Transverse colon (tissue), 4 donors: ENCODE measurements at regions not wholly inside any gene's neighbourhood (a gene's known extent, or its start where the extent isn't known, plus 50 kb on each side); places are given as distances from the start of the nearest gene placed in this dataset.

Source experiments
- DNase-seq: peaks from one replicate; pipeline ENCODE4 v3.0.0-alpha.2; 2019
- H3K27ac ChIP-seq, 4 donors: fragments of 200-600 bp; sonication (generic); 2 replicates each; pipeline ENCODE4 v1.5.1; 2016 to 2018; ENCODE audit warnings: inconsistent platforms in 4 of 4
- H3K27me3 ChIP-seq: fragments of 200-600 bp; sonication (generic); 2 replicates; pipeline ENCODE4 v1.5.1; 2017; ENCODE audit warnings: inconsistent platforms
- H3K36me3 ChIP-seq, 4 donors: fragments of 200-600 bp; sonication (generic); 2 replicates each; pipeline ENCODE4 v1.5.1; 2017 to 2019; ENCODE audit warnings: inconsistent platforms in 4 of 4
- H3K4me1 ChIP-seq, 4 donors: fragments of 200-600 bp; sonication (generic); 2 replicates each; pipeline ENCODE4 v1.5.1; 2017 to 2020; ENCODE audit warnings: inconsistent platforms in 4 of 4
- H3K4me3 ChIP-seq, 4 donors: fragments of 200-600 bp; sonication (generic); 1 replicate in 1 of 4; 2 replicates in 3 of 4; pipeline versions ENCODE4 v1.5.1 to v1.6.1; 2017 to 2019; ENCODE audit warnings: inconsistent platforms in 4 of 4
- H3K9me3 ChIP-seq, 2 donors: fragments of 200-600 bp; sonication (generic); 2 replicates each; pipeline ENCODE4 v1.5.1; 2017 to 2019; ENCODE audit warnings: inconsistent platforms in 2 of 2
- EP300 ChIP-seq: sonication (generic); formaldehyde crosslinking; IDR thresholded peaks from one replicate; pipeline ENCODE4 v1.6.1; 2017; ENCODE audit warnings: antibody characterized with exemption, low read depth
- POLR2A ChIP-seq: fragments of 450-650 bp; IDR thresholded peaks from one replicate; pipeline ENCODE4 v1.6.1; 2016; ENCODE audit warnings: antibody characterized with exemption, mild to moderate bottlenecking, moderate library complexity
- POLR2AphosphoS5 ChIP-seq, 3 donors: sonication (generic); formaldehyde crosslinking; IDR thresholded peaks; one replicate each; pipeline ENCODE4 v1.6.1; 2016; ENCODE audit warnings: antibody characterized with exemption in 3 of 3
- WGBS, 2 donors: methylation state at CpG; one replicate each; pipeline ENCODE4 v1.1.5; 2018; ENCODE audit warnings: low coverage in 1 of 2; 5-methylcytosine and 5-hydroxymethylcytosine counted together
- in situ Hi-C, 4 donors: fragments of 200-750 bp; cut with MboI; loops; one replicate each; pipeline versions ENCODE4 v1.15.0 to v1.15.1; 2017; ENCODE audit warnings: low sequenced_read_pairs in 3 of 4, low pct_ligation_motif_present in 1 of 4, low pct_unique_long_range_greater_than_20kb in 1 of 4
- intact Hi-C: fragments of 100-400 bp; cut with DNase I; formaldehyde crosslinking; loops from one replicate; pipeline ENCODE4 v1.15.1; 2023; ENCODE audit warnings: low total_unique reads
- TF ChIP-seq, protein P1 (sequence below), 5 experiments: fragments of 200-600 bp in 3 of 5; fragments of 450-650 bp in 2 of 5; sonication (generic) in 3 of 5; IDR thresholded peaks; 1 replicate in 2 of 5; 2 replicates in 3 of 5; pipeline ENCODE4 v1.5.1; 2016 to 2017; ENCODE audit warnings: antibody characterized with exemption in 5 of 5, inconsistent platforms in 3 of 5, mild to moderate bottlenecking in 2 of 5, moderate library complexity in 1 of 5

GRCh38 chr11:80412604-80413003, 971.8 kb upstream of the TENM4 start:
- Histone ChIP-seq H3K4me1 (no peaks in the 10 kb centered on the region), H3K27ac (no peak overlapping the region), H3K27me3 (no peaks in the 10 kb centered on the region), H3K9me3 (peaks cover 3 to 6% of the 10 kb centered on the region in 2 donors), H3K36me3 (no peaks in the 10 kb centered on the region), H3K4me3 (no peak overlapping the region)
- 46 to 68% methylated on average over 2 to 5 of the region's 5 CpGs for WGBS, 2 donors
- in situ Hi-C loops = no loop called here
- TF ChIP-seq EP300 (no peak), POLR2A (no peak), POLR2AphosphoS5 (IDR thresholded peaks at IDR 0.05) (no peak)
- TF ChIP-seq, protein P1, sequence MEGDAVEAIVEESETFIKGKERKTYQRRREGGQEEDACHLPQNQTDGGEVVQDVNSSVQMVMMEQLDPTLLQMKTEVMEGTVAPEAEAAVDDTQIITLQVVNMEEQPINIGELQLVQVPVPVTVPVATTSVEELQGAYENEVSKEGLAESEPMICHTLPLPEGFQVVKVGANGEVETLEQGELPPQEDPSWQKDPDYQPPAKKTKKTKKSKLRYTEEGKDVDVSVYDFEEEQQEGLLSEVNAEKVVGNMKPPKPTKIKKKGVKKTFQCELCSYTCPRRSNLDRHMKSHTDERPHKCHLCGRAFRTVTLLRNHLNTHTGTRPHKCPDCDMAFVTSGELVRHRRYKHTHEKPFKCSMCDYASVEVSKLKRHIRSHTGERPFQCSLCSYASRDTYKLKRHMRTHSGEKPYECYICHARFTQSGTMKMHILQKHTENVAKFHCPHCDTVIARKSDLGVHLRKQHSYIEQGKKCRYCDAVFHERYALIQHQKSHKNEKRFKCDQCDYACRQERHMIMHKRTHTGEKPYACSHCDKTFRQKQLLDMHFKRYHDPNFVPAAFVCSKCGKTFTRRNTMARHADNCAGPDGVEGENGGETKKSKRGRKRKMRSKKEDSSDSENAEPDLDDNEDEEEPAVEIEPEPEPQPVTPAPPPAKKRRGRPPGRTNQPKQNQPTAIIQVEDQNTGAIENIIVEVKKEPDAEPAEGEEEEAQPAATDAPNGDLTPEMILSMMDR (IDR thresholded peaks at IDR 0.05) = no peak
- intact Hi-C loops = no loop called here
- DNase-seq = no peak

- H3K4me3 ChIP-seq = no peak overlapping the region
- TF ChIP-seq POLR2AphosphoS5 (IDR thresholded peaks at IDR 0.05) = no peak
- no peak for TF ChIP-seq EP300
- no peak for TF ChIP-seq POLR2A
- TF ChIP-seq, protein P1 (IDR thresholded peaks at IDR 0.05) = no peak
- no peaks in the 10 kb centered on the region for H3K27me3 ChIP-seq
- H3K36me3 ChIP-seq = no peaks in the 10 kb centered on the region
- no peak for DNase-seq
- WGBS, 2 donors = 40 to 50% methylated on average over 1 to 3 of the region's 3 CpGs
- no peaks in the 10 kb centered on the region for H3K9me3 ChIP-seq
- no peaks in the 10 kb centered on the region for H3K4me1 ChIP-seq
- intact Hi-C loops = no loop called here
- H3K27ac ChIP-seq = no peak overlapping the region
- in situ Hi-C loops = no loop called here
Measured at GRCh38 chr11:80393210-80393609, 952.4 kb upstream of the TENM4 start.

DNA sequence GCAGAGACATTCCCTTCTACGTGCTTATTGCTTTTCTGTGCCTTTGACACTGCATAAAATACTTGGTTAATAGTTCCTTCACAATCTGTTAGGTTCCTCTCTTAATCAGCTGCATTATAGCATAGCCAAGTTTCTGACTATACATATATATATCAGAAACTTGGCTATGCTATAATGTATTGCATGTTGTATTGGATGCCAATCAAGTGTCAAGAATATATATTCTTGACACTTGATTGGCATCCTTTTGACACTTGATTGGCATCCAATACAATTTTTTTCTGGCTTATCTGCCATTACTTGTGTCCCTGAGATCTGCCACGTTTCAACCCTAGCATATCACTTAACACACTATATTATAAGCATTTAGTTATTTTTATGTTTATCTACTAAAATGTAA, 949.7 kb upstream of the TENM4 start:
- H3K4me3 ChIP-seq = no peak overlapping the region
- TF ChIP-seq EP300 = no peak
- no peak for TF ChIP-seq POLR2A
- TF ChIP-seq POLR2AphosphoS5 (IDR thresholded peaks at IDR 0.05) = no peak
- TF ChIP-seq, protein P1 (IDR thresholded peaks at IDR 0.05) = no peak
- H3K27me3 ChIP-seq = no peaks in the 10 kb centered on the region
- WGBS, 2 donors = 64 to 72% methylated on average over 2 of the region's 2 CpGs
- in situ Hi-C loops (no loop called here), intact Hi-C loops (no loop called here)
- no peaks in the 10 kb centered on the region for H3K36me3 ChIP-seq
- DNase-seq = no peak
- no peaks in the 10 kb centered on the region for H3K4me1 ChIP-seq
- no peaks in the 10 kb centered on the region for H3K9me3 ChIP-seq
- no peak overlapping the region for H3K27ac ChIP-seq

- Histone ChIP-seq H3K27ac (no peak overlapping the region), H3K4me1 (no peaks in the 10 kb centered on the region), H3K27me3 (no peaks in the 10 kb centered on the region), H3K36me3 (no peaks in the 10 kb centered on the region), H3K4me3 (no peak overlapping the region), H3K9me3 (no peaks in the 10 kb centered on the region)
- WGBS, 2 donors = 40 to 63% methylated on average over 1 to 4 of the region's 4 CpGs
- intact Hi-C loops = no loop called here
- TF ChIP-seq, protein P1 (IDR thresholded peaks at IDR 0.05) = no peak
- TF ChIP-seq EP300 (no peak), POLR2AphosphoS5 (IDR thresholded peaks at IDR 0.05) (no peak), POLR2A (no peak)
- DNase-seq = no peak
- in situ Hi-C loops = no loop called here
Measured at GRCh38 chr11:80388536-80388935, 947.7 kb upstream of the TENM4 start.
